HG02610 (cell line): ENCODE measurements at regions not wholly inside any gene's neighbourhood (a gene's known extent, or its start where the extent isn't known, plus 50 kb on each side); places are given as distances from the start of the nearest gene placed in this dataset.
"Not testable (repeated sequence)": the region's sequence is repeated elsewhere in the genome, so short reads cannot be mapped to it uniquely, and the experiment has no call there.

Experiments
- ATAC-seq: cut with Tn5 transposase; IDR thresholded peaks from one replicate; pipeline ENCODE4 v1.9.1; 2021; ENCODE audit warnings: mild to moderate bottlenecking, moderate library complexity; ENCODE audit not compliant: unreplicated experiment

DNA sequence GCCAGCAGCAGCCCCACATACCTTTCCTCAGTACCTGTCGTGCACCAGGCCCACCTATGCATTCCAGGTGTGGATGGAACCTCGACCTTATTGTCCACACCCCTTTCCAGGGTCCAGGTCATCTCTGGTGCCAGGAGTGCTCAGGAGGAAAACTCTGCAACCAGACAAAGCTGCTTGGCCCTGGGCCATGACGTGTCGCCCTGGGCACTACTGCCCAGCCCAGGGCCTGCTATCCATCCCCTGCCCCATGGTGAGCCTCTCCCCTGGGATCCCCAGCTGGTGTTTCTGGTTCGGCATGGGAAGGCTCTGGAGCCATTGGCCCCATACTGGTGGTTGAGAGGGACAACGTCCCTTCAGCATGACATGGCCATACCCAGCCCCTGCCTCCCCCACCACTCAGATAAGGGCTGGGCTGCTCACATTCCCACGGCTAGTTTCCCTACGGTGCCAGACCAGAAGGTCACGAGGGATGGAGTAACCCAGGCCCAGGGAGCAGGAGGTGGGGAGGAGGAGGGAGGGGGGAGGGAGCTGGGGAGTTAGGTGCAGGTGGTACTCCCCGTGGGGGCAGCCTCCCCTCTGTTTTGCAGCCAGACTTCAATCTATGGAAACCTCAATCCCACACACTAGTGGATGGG, 123.2 kb upstream of the MTLN start:
- not testable (repeated sequence) for ATAC-seq

DNA sequence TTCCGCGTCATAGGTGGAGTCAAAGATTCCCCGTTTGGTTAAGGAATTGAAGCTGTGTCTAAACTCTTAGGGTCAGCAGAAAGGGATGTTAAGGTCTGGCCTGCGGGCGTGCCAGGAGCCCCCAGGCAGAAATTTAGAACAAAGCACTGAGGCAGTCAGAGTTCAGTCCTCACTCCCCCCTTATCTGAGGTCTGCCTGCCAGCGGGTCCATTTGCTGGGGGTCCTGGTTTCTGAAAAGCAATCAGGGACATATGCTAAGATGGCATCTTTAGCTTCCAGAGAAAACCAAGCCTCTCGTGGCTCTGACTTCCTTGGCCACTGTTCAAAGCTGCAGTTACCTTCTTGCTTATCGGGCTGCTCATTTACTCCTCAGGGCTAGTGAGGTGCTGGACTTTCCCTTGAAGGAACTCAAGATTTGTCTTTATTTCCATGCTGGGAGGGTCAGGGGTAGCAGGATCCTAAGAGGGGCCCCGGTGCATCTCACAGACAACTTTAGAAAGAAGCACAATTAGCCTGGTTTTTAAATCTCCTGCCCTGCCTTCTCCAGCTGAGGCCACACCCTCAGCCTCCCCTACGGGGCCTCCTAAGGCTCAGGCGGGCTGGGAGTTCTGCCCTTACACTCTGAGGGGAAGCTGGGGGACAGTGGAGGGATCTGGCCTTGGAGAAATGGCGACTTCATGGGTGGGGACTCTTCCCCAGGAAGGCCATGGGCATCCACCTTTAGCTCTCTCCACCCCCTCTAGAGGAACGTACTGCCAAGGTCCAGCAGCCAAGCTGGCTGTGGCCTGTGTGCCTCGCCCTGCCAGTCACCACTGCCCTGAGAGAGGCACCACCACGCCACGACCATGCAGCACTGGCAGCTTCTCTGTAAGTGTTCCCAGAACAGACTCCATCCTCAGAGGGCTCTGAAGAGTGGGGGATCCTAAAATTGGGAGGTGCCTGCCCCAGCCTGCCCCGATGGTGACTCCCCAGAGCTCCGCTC, 121.1 kb upstream of the MTLN start:
- ATAC-seq = not testable (repeated sequence)

DNA sequence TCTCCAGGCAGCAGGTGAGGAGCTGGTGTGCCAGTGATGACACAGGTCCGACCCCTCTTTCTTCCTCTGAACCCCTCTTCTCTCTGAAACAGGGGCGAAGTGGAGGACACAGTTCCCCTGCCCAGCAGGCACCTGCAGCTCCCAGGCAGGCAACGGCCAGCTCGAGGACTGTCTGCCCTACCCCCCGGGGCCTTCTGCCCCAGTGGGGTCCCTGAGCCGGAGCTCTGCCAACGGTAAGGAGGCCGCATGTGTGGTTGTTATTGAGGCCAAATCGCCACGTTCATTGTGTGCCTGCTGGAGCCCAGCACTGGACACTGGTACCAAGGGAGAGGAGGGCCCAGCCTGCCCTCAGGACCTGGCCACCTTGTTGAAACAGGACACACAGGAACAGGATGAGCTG, 119.3 kb upstream of the MTLN start:
- ATAC-seq = not testable (repeated sequence)

DNA sequence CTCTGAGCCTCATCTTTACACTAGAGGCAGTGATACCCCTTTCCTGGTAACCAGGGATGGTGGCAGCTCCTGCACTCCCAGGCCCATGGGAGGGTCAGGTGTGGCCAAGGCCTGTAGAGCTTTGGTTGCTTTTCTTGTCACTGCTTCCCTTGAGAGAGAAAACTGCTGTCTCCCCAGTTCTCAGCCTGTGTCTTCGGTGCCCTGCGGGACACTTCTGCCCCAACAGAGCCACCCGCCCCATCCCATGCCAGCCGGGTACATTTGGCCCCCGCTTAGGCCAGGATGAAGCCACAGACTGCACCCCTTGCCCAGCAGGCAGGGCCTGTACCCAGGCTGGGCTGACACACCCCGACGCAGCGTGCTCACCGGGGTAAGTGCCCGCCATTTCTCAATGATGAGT, 117.4 kb upstream of the MTLN start:
- not testable (repeated sequence) for ATAC-seq

DNA sequence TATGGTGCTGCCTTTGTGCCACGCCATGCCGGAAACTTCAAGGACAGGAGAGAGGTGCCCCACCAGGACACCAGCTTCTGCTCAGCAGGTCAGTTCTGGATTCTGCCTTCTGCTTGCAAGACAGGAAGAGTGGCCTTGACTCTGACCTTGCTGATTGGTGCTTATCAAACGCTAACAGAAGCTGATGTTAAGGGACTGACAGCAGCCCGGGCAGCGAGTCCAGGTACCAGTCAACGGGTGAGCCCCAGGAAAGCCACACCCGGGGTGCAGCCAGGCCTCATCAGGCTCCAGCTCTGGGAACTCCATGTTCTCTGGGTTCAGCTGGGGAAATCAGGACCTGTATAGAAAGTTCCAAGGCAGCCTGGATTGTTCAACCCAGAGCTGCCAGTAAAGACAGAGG, 116.8 kb upstream of the MTLN start:
- ATAC-seq = not testable (repeated sequence)

DNA sequence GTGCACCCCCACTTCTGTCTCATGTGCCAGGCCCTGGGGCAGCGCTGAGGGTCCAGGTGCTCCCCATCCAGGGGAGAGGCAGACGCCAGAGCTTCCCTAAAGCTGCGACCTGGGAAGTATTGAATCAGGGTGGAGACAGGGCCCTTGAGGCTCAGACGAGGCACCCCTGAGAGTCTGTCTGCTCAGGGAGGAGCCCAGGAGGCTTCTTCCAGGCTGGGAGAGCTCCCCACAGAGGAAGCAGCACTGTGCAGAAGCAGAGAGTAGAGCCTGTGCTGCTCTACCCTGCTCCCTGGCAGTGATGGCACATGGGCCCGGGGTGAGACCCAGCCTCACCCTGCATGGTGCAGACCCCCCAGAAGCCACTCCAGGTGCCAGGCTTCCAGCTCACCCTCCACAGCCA, 116.3 kb upstream of the MTLN start:
- ATAC-seq = not testable (repeated sequence)

DNA sequence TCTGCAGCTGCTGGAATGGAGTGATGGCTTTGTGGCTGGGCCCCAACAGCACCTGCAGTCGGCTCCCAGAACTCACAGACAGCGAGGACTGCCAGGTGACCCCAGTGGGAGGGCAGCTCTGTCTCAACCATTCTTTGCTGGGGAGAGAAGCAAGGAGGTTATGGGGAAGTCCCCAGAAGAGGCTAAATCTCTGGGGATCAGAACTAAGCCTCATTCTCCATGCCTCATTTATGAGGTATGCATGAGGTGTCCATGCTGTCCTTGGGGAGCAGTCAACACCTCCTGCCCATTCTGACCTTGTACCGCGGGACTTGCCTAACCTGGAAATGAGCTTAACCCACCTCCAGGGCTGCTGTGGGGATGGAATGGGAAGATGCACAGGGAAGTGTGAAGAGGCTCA, 111.5 kb upstream of the MTLN start:
- ATAC-seq = not testable (repeated sequence)

DNA sequence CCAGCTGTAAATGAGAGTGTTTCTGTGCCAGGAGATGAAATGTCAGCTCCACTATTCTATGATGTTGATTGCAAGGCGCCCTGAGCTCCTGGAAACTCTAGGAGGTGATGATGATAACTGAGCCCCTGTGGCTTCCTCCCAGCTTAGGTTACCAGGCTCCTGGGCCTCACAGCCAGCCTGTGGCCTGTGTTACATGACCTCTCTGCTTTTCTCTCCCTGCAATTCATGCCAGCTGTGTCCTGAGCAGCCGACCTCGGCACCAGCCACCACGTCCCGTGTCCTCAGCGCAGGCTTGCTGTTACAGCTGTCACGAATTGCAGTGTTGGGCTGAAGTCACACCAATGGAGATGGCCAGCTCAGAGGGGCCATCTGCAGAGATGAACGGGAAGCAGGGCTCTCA, 110.2 kb upstream of the MTLN start:
- not testable (repeated sequence) for ATAC-seq

DNA sequence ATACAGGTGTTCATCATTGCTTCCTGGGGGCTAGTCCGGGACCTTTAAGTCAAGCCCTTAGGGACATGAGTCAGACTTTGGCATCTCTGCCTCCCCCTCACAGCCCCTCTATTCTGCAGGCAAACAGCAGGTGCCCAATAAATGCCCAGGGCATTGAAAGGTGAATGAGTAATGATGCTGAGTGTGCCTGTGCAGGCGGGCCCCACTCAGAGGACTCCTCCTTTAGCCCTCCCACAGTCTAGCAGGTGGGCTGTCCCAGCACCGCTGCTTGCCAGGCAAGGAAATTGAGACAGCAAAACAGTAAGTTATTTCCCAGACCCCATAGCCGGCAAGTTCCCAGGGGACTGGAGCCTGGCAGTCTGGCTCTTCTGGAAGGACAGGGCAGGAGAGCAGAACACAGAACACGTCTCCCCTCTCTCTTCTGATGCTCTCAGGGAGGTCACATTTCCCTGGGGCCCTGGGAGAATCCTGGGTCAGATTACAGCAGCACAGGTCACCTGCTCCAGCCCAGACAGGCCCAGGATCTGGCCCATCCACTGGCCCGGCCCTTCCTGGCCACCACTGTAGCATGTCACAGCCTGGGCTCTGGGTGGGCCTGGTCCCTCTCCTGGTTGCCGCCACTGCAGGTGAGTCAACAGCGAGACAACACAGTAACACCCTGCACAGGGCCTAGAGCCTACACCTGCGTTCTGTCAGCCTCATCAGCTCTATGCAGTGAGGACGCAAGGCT, 108.7 kb upstream of the MTLN start:
- not testable (repeated sequence) for ATAC-seq

DNA sequence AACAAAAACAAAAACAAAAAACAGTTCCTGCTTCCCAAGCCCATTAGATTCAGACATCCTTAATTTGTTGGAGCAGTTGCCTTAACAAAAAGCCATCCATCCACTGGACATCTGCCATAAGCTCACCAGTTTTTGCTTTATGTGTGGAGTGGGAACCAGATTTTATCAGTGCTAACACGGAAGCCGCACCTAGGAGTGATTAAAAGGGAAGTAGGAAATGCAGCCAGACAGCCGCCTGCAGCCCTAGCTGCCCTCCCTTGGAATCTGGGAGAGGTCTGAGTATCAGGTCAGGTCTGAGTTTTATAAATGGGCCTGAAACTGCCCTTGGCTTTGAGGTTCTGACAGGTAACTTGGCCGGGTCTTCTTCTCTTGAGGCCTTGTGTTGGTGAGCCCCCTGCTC, 106.6 kb upstream of the MTLN start:
- ATAC-seq = not testable (repeated sequence)

DNA sequence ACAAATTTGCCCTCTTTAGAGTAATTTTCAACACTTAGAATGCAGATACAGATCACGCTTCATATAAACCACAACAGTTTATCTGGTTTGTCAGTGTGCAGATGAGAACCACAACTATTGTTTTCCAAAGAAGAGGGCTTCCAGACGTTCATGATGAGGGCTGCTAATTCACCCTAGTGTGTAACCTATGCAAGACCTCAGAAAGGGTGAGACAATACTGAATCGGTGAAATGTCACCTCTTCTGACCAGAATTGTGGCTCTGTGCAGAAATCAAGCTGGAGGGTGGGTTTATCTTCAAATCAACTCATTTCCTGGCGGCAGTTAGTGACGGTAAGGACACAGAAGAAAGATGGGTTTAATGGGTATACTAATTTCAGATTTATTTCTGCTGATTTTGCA, 105.0 kb upstream of the MTLN start:
- ATAC-seq = not testable (repeated sequence)

DNA sequence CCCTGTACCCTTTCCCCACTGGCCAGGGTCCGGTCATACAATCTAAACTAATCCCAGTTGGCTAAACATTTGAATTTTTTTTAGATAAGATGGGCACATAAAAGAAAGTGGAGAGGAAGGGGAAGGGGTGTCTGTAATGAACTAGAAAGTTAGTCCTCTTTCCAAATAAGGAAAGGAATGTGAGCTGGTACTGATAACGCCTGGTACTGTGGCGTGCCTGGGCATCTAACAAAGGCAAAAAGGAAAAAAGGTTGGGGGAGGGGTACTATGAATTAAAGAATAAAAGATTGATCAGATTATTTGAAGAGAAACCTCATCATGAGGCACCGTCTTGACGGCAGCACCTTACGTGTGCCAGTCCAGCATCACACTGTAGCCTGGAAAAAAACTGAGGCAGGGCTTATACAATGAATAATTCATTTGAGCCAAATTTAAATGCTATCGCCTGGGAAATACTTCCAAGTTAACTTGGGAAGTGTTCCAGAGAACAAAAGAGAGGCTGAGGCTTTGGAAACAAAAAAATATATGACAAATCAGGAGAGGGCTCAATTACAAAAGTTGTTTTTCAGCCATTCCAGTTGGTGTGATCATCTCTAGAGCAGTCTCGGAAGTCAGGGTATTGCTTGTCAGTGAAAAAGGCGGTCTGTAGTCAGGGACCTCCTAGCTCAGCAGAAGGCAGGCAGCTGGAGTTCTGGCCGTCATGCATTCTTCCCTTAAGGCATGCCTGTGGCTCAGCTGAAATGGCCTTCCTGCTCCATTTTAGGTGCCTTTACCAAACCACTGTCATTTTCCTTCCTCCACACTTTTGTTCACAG, 103.9 kb upstream of the MTLN start:
- ATAC-seq = not testable (repeated sequence)

DNA sequence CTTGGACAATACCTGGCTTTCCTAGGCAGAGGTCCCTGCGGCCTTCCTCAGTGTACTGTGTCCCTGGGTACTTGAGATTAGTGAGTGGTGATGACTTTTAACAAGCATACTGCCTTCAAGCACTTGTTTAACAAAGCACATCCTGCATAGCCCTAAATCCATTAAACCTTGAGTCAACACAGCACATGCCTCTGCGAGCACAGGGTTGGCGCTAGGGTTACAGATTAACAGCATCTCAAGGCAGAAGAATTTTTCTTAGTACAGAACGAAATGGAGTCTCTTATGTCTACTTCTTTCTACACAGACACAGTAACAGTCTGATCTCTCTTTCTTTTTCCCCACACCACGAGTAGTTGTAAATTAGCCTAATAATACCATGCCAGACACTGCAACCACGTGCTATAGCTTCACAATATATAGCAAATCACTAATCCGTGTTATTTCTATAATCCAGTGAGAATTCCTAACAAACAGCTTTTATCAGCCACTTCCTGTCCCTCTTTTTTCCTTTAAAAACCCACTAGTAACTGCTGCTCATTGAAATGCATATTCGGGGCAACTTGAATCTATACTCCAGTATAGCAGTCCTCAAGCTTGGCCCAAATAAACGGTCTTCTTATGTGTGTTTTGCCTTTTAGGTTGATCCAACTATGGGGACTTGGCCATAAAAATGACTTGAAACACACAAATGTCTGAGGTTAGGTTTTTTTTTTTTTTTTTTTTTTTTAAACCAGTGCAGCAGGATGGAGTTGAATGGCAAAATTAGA, 102.9 kb upstream of the MTLN start:
- ATAC-seq = not testable (repeated sequence)

DNA sequence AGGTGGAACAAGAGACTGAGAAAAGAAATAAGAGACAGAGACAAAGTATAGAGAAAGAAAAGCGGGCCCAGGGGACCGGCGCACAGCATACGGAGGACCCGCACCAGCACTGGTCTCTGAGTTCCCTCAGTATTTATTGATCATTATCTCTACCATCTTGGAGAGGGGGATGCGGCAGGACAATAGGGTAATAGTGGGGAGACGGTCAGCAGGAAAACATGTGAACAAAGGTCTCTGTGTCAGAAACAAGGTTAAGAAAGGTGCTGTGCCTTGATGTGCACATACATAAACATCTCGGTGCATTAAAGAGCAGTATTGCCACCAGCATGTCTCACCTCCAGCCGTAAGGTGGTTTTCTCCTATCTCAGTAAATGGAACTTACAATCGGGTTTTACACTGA, 102.1 kb upstream of the MTLN start:
- not testable (repeated sequence) for ATAC-seq

DNA sequence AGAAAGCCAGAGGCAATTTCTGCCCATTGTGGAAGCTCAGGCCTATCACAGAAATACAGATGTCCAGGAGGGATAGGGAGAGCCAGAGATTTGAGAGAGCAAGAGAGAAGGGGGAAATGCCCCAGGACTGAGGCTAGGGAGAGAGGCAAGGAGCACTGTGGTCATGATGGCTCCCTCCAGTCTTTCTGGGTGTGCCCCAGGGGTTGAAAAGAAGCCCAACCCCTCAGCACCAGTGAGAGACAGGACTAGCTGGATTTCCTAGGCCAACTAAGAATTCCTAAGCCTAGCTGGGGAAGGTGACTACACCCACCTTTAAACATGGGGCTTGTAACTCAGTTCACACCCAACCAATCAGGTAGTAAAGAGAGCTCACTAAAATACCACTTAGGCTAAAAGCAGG, 100.7 kb upstream of the MTLN start:
- not testable (repeated sequence) for ATAC-seq

DNA sequence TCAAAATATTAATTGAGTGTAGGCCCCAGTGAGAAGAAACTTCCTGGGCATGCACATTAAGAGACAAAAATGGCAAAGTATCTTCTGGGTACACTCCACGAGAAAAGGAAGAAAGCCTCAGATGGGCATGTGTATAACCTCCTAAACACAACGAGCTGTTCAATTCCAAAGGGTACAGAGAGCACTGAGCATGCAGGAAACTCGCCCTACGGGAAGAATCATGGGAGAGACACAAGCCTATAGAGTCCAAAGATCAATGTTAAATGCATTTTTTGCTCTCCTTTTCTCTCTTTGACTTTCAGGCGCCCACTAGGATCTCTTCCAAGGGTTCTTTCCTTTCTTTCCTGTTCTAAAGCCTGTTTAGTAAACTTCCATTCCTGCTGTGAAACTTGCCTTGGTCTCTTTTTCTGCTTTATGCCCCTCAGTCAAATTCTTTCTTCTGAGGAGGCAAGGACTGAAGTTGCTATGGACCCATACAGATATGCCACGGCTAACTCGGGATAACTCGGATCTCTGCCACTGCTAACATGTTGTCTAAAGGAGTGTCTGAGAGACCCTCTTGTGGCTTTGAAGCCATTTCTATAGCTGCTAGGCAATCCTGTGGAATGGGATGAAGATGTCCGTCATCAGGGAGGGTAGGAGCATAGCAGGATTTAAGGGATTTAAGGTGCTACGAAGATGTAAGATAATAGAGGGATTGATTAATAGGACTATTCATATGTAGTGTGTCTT, 99.5 kb upstream of the MTLN start:
- ATAC-seq = not testable (repeated sequence)

DNA sequence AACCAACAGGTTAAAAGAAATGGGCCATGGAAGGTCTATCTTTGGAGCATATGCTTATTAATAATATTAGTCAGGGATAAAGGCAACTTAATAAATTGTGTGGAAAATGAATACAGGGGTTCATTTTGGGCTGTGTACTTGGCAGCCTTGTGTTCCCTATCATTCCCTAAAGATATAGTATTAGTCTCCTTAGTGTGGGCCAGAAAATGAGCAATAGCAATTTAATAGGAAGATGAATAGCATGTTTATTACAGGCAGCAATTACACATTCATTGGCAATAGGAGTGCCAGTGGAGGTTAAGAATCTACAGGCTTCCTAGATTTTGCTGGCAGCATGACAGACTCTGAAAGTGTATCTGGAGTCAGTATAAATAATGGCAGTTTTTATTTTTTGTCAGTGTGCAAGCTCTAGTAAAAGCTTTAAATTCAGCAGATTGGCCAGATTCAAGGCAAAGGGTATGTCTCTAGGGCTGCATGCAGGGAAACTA, 98.7 kb upstream of the MTLN start:
- ATAC-seq = not testable (repeated sequence)

DNA sequence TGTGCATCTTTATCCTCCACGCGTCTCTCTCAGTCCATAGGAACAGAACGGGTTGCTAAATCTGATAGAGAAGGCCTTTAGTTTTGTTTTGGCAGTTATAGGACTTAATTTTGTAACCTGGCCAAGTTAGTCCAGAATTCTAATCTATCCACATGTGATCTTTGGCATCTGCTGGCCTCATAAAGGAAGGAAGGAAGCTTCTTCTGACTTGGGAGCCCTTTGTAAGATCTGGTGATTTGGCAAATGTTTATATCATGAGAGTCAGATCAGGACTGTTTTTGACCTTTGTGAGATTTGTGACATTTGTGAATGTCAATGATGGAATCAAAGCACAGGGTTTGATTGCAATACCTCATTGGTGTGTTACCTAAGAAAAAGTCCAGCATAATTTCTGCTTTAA, 96.4 kb upstream of the MTLN start:
- not testable (repeated sequence) for ATAC-seq

DNA sequence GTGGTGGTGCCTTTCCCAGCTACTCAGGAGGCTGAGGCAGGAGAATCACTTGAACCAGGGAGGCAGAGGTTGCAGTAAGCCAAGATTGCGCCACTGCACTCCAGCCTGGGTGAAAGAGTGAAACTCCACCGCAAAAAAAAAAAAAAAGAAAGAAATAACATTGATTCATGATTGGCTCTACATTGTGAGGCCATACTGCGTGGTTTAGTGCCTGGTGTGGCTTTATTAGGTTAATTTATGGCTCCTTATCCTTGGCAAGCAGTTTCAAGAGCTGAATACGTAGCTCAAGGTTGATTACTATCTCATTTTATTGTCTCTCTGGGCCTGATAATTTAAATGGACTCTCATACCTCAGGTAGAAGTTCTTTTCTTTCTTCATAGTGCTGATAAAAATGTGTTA, 80.5 kb upstream of the MTLN start:
- ATAC-seq = not testable (repeated sequence)
